ENCODE measurements at regions not wholly inside any gene's neighbourhood (a gene's known extent, or its start where the extent isn't known, plus 50 kb on each side); places are given as distances from the start of the nearest gene placed in this dataset.

DNA sequence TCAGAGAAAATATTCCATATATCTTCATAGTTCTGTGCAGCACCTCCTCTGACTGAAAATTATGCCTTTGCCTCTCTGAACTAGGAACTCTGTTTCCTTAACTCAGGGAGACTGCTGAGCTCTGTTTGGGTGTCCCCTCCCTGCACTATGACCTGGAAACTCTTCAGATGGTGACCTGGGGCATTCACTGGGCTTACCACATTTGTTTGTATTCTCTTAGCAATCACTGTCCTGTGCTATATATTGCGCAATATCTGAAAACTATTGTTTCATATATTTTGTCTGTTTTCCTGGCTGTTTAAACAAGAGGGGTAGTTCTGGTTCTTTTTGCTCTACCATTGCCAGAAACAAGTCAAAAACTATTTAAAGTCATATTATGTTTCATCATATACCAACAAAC lies 181.8 kb upstream of the KIAA1217 start:
- no peak for DNase-seq (ENCODE audit: low read depth, low spot score)
- no peak overlapping the region for H3K27ac ChIP-seq (ENCODE audit: low read depth, low read length)
- no peak overlapping the region for H3K4me3 ChIP-seq (ENCODE audit: low read depth, low read length)
- ChIA-PET CTCF (no interaction called here), POLR2A (no interaction called here)
- H3K27me3 ChIP-seq (ENCODE audit: control insufficient read depth, insufficient read depth, low read length), result no peaks in the 10 kb centered on the region
- no peak for TF ChIP-seq CTCF (IDR thresholded peaks at IDR 0.05; ENCODE audit: low read depth, low read length)
- H3K9me3 ChIP-seq (ENCODE audit: control insufficient read depth, insufficient read depth, low read length), result no peaks in the 10 kb centered on the region

- no peaks in the 10 kb centered on the region; the same call in none of the 2 replicates for H3K9me3 ChIP-seq (ENCODE audit: control insufficient read depth, insufficient read depth, low read length)
- H3K27me3 ChIP-seq (ENCODE audit: control insufficient read depth, insufficient read depth, low read length), result no peaks in the 10 kb centered on the region
- ChIA-PET POLR2A (no interaction called here), CTCF (no interaction called here)
- DNase-seq (ENCODE audit: low read depth, low spot score), result no peak
- TF ChIP-seq CTCF (IDR thresholded peaks at IDR 0.05; ENCODE audit: low read depth, low read length), result no peak
- H3K27ac ChIP-seq (ENCODE audit: low read depth, low read length), result no peak overlapping the region
- H3K4me3 ChIP-seq (ENCODE audit: low read depth, low read length), result no peak overlapping the region
Observed at GRCh38 chr10:24034571-24034970, 174.4 kb upstream of the KIAA1217 start.

- no peaks in the 10 kb centered on the region for H3K27me3 ChIP-seq (ENCODE audit: control insufficient read depth, insufficient read depth, low read length)
- CTCF ChIA-PET, result no interaction called here
- DNase-seq (ENCODE audit: low read depth, low spot score), result no peak
- no peak overlapping the region for H3K4me3 ChIP-seq (ENCODE audit: low read depth, low read length)
- no peaks in the 10 kb centered on the region; the same call in none of the 2 replicates for H3K9me3 ChIP-seq (ENCODE audit: control insufficient read depth, insufficient read depth, low read length)
- no peak for TF ChIP-seq CTCF (IDR thresholded peaks at IDR 0.05; ENCODE audit: low read depth, low read length)
- POLR2A ChIA-PET, result no interaction called here
- H3K27ac ChIP-seq (ENCODE audit: low read depth, low read length), result no peak overlapping the region
Observed at GRCh38 chr10:24035761-24036160, 173.2 kb upstream of the KIAA1217 start.

GRCh38 chr10:24039315-24039714 lies 169.6 kb upstream of the KIAA1217 start:
- H3K27ac ChIP-seq (ENCODE audit: low read depth, low read length), result no peak overlapping the region
- no peak for DNase-seq (ENCODE audit: low read depth, low spot score)
- TF ChIP-seq CTCF (IDR thresholded peaks at IDR 0.05; ENCODE audit: low read depth, low read length), result no peak
- no peak overlapping the region for H3K4me3 ChIP-seq (ENCODE audit: low read depth, low read length)
- H3K9me3 ChIP-seq (ENCODE audit: control insufficient read depth, insufficient read depth, low read length), result no peaks in the 10 kb centered on the region; the same call in none of the 2 replicates
- H3K27me3 ChIP-seq (ENCODE audit: control insufficient read depth, insufficient read depth, low read length), result no peaks in the 10 kb centered on the region
- POLR2A ChIA-PET, result no interaction called here
- CTCF ChIA-PET, result no interaction called here

DNA sequence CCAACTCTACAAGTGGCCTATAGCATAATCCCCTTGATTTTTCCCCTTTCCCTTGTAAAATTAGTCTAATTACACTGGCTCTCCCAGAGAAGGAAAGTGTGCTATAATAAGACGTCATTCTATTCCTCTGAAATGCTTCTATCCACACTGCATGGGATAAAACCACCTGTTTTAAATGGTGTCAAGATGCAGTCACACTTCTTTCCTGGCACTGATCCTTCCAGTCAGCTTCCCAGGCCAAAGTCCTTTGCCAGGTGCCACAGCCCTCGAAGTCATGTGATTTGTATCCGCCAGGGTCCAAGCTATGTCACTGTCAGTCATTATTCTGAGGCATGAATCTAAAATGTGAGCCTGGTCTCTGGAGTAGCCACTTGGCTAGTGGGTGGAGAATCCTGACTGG lies 169.0 kb upstream of the KIAA1217 start:
- Histone ChIP-seq H3K9me3 (ENCODE audit: control insufficient read depth, insufficient read depth, low read length) (no peaks in the 10 kb centered on the region; the same call in none of the 2 replicates), H3K27ac (ENCODE audit: low read depth, low read length) (no peak overlapping the region), H3K4me3 (ENCODE audit: low read depth, low read length) (no peak overlapping the region), H3K27me3 (ENCODE audit: control insufficient read depth, insufficient read depth, low read length) (no peaks in the 10 kb centered on the region)
- no peak for DNase-seq (ENCODE audit: low read depth, low spot score)
- POLR2A ChIA-PET, result no interaction called here
- CTCF ChIA-PET, result no interaction called here
- TF ChIP-seq CTCF (IDR thresholded peaks at IDR 0.05; ENCODE audit: low read depth, low read length), result no peak
